ENCODE measurements at regions not wholly inside any gene's neighbourhood (a gene's known extent, or its start where the extent isn't known, plus 50 kb on each side); places are given as distances from the start of the nearest gene placed in this dataset.

DNA sequence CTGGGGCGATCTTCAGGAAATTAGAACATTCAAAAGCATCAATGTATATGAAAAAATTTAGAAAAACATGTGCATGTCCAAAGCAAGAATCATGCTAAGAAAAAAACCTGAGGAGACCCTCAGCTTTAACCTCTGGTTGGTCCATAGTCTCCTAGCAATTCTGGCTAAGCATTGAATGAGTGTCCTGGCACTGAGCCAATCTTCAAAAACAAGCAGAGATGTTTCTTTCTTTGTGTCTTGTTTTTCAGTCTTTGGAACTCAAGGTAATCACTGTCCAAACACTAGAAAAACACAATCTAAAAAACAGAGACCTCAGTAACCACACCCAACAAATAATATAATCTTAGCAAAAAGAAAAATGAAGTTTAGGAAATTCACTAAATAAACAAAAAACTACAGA, 205.4 kb upstream of the CARD18 start:
- TF ChIP-seq, protein P1, sequence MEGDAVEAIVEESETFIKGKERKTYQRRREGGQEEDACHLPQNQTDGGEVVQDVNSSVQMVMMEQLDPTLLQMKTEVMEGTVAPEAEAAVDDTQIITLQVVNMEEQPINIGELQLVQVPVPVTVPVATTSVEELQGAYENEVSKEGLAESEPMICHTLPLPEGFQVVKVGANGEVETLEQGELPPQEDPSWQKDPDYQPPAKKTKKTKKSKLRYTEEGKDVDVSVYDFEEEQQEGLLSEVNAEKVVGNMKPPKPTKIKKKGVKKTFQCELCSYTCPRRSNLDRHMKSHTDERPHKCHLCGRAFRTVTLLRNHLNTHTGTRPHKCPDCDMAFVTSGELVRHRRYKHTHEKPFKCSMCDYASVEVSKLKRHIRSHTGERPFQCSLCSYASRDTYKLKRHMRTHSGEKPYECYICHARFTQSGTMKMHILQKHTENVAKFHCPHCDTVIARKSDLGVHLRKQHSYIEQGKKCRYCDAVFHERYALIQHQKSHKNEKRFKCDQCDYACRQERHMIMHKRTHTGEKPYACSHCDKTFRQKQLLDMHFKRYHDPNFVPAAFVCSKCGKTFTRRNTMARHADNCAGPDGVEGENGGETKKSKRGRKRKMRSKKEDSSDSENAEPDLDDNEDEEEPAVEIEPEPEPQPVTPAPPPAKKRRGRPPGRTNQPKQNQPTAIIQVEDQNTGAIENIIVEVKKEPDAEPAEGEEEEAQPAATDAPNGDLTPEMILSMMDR (conservative IDR thresholded peaks at IDR 0.05; ENCODE audit: low read length) = no peak
- TF ChIP-seq EZH2phosphoT487 (IDR thresholded peaks at IDR 0.05; ENCODE audit: borderline replicate concordance, low read depth, low read length) = no peak

All from OCI-LY7 (cell line).